Endothelial cell of umbilical vein (primary cell): ENCODE measurements at regions not wholly inside any gene's neighbourhood (a gene's known extent, or its start where the extent isn't known, plus 50 kb on each side); places are given as distances from the start of the nearest gene placed in this dataset.

Experiments
- POLR2A ChIP-seq: IDR thresholded peaks from 2 replicates; pipeline ENCODE4 v1.6.1; 2012; ENCODE audit warnings: low read depth, mild to moderate bottlenecking, control low read depth, low read length
- TF ChIP-seq, protein P1 (sequence below), 2 donors: IDR thresholded peaks; 1 replicate in 1 of 2; 2 replicates in 1 of 2; pipeline ENCODE4 v1.5.1; 2011; ENCODE audit warnings: low read length in 2 of 2, mild to moderate bottlenecking in 2 of 2, moderate library complexity in 2 of 2, control low read depth in 1 of 2, inconsistent platforms in 1 of 2, low read depth in 1 of 2; ENCODE audit not compliant: insufficient read depth in 1 of 2; ENCODE audit errors: extremely low read depth in 1 of 2

DNA sequence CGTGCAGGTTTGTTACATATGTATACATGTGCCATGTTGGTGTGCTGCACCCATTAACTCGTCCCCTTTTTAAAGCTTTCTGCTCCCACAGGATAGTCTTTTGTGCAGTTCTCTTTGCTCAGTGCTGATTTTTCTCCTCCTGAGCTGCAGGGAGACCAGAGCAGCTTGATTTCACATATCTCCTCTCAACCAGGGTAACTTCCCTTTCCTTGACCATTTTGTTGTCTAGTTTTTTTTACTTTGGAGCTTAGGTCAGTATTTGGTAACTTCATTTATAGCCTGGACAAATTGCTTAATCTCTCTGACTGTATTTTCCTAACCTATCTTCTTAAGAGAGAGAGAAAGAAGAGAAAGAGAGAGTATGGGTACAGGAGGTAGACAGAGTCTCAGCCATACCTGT is 137.1 kb upstream of the ZNF366 start:
- TF ChIP-seq, protein P1, sequence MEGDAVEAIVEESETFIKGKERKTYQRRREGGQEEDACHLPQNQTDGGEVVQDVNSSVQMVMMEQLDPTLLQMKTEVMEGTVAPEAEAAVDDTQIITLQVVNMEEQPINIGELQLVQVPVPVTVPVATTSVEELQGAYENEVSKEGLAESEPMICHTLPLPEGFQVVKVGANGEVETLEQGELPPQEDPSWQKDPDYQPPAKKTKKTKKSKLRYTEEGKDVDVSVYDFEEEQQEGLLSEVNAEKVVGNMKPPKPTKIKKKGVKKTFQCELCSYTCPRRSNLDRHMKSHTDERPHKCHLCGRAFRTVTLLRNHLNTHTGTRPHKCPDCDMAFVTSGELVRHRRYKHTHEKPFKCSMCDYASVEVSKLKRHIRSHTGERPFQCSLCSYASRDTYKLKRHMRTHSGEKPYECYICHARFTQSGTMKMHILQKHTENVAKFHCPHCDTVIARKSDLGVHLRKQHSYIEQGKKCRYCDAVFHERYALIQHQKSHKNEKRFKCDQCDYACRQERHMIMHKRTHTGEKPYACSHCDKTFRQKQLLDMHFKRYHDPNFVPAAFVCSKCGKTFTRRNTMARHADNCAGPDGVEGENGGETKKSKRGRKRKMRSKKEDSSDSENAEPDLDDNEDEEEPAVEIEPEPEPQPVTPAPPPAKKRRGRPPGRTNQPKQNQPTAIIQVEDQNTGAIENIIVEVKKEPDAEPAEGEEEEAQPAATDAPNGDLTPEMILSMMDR (IDR thresholded peaks at IDR 0.05; ENCODE audit: extremely low read depth in 1 of 2, insufficient read depth in 1 of 2, low read depth in 1 of 2, low read length in 2 of 2): no peak
- no peak for TF ChIP-seq POLR2A
